GM21390 (cell line): ENCODE measurements at regions not wholly inside any gene's neighbourhood (a gene's known extent, or its start where the extent isn't known, plus 50 kb on each side); places are given as distances from the start of the nearest gene placed in this dataset.
A peak's percentile ranks its signal among the peaks of the same experiment; 100 is the strongest.
"Not testable (repeated sequence)": the region's sequence is repeated elsewhere in the genome, so short reads cannot be mapped to it uniquely, and the experiment has no call there.

Source experiments
- ATAC-seq: cut with Tn5 transposase; IDR thresholded peaks from one replicate; pipeline ENCODE4 v1.9.1; 2021; ENCODE audit not compliant: unreplicated experiment

GRCh38 chr5:112533362-112533761, 114.3 kb upstream of the EPB41L4A start:
- no peak for ATAC-seq

GRCh38 chr5:112534067-112534583, 115.0 kb upstream of the EPB41L4A start:
- ATAC-seq: no peak

- no peak for ATAC-seq
Measured at GRCh38 chr5:112534611-112535255, 115.7 kb upstream of the EPB41L4A start.

- no peak for ATAC-seq
Measured at GRCh38 chr5:112535356-112535755, 116.3 kb upstream of the EPB41L4A start.

- ATAC-seq: not testable (repeated sequence)
Measured at GRCh38 chr5:112544558-112544957, 125.5 kb upstream of the EPB41L4A start.

- ATAC-seq: no peak
Measured at GRCh38 chr5:112546946-112547592, 128.0 kb upstream of the EPB41L4A start.

- no peak for ATAC-seq
Measured at GRCh38 chr5:112548246-112548881, 129.3 kb upstream of the EPB41L4A start.

- no peak for ATAC-seq
Measured at GRCh38 chr5:112549127-112549526, 130.1 kb upstream of the EPB41L4A start.

- ATAC-seq: no peak
Measured at GRCh38 chr5:112549605-112550166, 130.6 kb upstream of the EPB41L4A start.

- peak; percentile 57 for ATAC-seq
Measured at GRCh38 chr5:112551419-112552032, 132.4 kb upstream of the EPB41L4A start.

GRCh38 chr5:112552216-112552615, 133.1 kb upstream of the EPB41L4A start:
- ATAC-seq: no peak

GRCh38 chr5:112552791-112553190, 133.7 kb upstream of the EPB41L4A start:
- no peak for ATAC-seq

- no peak for ATAC-seq
Measured at GRCh38 chr5:112554101-112554977, 135.3 kb upstream of the EPB41L4A start.

- no peak for ATAC-seq
Measured at GRCh38 chr5:112555197-112555596, 136.1 kb upstream of the EPB41L4A start.

- ATAC-seq: no peak
Measured at GRCh38 chr5:112555691-112556090, 136.6 kb upstream of the EPB41L4A start.

- not testable (repeated sequence) for ATAC-seq
Measured at GRCh38 chr5:112559501-112559900, 140.4 kb upstream of the EPB41L4A start.

- ATAC-seq: no peak
Measured at GRCh38 chr5:112560371-112560770, 141.3 kb upstream of the EPB41L4A start.

- no peak for ATAC-seq
Measured at GRCh38 chr5:112563169-112563826, 144.2 kb upstream of the EPB41L4A start.

GRCh38 chr5:112566251-112566650, 147.2 kb upstream of the EPB41L4A start:
- no peak for ATAC-seq

- no peak for ATAC-seq
Measured at GRCh38 chr5:112569596-112569995, 150.5 kb upstream of the EPB41L4A start.
